ENCODE measurements at regions not wholly inside any gene's neighbourhood (a gene's known extent, or its start where the extent isn't known, plus 50 kb on each side); places are given as distances from the start of the nearest gene placed in this dataset.

DNA sequence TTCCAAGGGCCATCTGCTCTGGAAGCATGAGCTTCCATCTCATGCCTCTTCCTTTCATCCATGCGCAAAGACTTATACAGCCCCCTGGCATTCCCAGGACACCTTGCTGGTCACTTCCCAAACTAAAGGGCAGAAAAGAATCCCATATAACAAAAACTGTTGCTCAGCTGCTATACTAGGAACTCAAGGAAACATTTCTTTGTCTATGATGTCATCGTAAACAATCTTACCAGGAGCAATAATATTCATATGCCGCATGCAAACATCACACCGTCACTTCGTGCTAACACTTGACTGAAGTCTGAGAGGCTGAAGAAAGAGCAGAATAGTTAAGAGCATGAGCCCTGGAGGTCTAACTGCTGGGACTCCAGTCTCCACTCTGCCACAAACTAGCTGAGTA is 50.5 kb upstream of the CDKN3 start:
- H3K14ac ChIP-seq (ENCODE audit: insufficient read length), result no peak overlapping the region
- H3K18ac ChIP-seq (ENCODE audit: extremely low read depth, low read length), result no peak overlapping the region
- H2BK15ac ChIP-seq (ENCODE audit: low read length), result no peak overlapping the region
- no peak overlapping the region for H3K4me2 ChIP-seq (ENCODE audit: insufficient read depth in 1 of 2, low read depth in 2 of 2, low read length in 2 of 2)
- H4K91ac ChIP-seq (replicated peaks; ENCODE audit: insufficient read length, low read length), result no peak overlapping the region
- H2BK12ac ChIP-seq (ENCODE audit: low read depth, low read length), result no peak overlapping the region
- no peak for DNase-seq (ENCODE audit: low read depth in 1 of 2, low spot score in 2 of 2)
- TF ChIP-seq SIN3A (conservative IDR thresholded peaks at IDR 0.05 in 1 of 2, IDR thresholded peaks at IDR 0.05 in 1 of 2; ENCODE audit: low read depth in 1 of 2, low read length in 2 of 2), result no peak
- TF ChIP-seq, protein P1, sequence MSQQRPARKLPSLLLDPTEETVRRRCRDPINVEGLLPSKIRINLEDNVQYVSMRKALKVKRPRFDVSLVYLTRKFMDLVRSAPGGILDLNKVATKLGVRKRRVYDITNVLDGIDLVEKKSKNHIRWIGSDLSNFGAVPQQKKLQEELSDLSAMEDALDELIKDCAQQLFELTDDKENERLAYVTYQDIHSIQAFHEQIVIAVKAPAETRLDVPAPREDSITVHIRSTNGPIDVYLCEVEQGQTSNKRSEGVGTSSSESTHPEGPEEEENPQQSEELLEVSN (IDR thresholded peaks at IDR 0.05), result no peak
- H3K56ac ChIP-seq (replicated peaks; ENCODE audit: insufficient read length, low read depth, low read length), result no peak overlapping the region
- H3K23me2 ChIP-seq (ENCODE audit: low read depth, low read length), result no peaks in the 10 kb centered on the region
- H4K20me1 ChIP-seq (replicated peaks in 1 of 2; ENCODE audit: control insufficient read depth in 1 of 2, insufficient read depth in 2 of 2, low read length in 2 of 2), result no peaks in the 10 kb centered on the region
- H3K4ac ChIP-seq (replicated peaks; ENCODE audit: insufficient read length, low read depth, low read length), result no peak overlapping the region
- no peak overlapping the region for H2AFZ ChIP-seq (ENCODE audit: low read length)
- no peak overlapping the region for H3K23ac ChIP-seq (ENCODE audit: insufficient read length)
- H4K5ac ChIP-seq (ENCODE audit: insufficient read length, low read depth, low read length), result no peak overlapping the region
- H3K9ac ChIP-seq (replicated peaks in 1 of 4; ENCODE audit: extremely low read depth in 1 of 4, low read depth in 3 of 4, low read length in 3 of 4), result no peak overlapping the region
- FAIRE-seq, result no peak
- ChIA-PET POLR2A (ENCODE audit: partially characterized antibody) (no interaction called here), CTCF (ENCODE audit: partially characterized antibody) (interaction anchor here (0.6 to 3.6 kb wide), 10 partner anchors 152 to 989 kb away, joined by 3 to 20 read pairs (median 3); partner anchors contain the start of gene BMP4)
- H2BK5ac ChIP-seq (ENCODE audit: low read depth, low read length), result no peak overlapping the region
- H3K9me3 ChIP-seq (ENCODE audit: insufficient read depth in 2 of 2, low read depth in 1 of 2, low read length in 1 of 2), result no peaks in the 10 kb centered on the region
- H2AK5ac ChIP-seq (ENCODE audit: low read depth, low read length), result no peak overlapping the region
- no peak overlapping the region for H3K27ac ChIP-seq (ENCODE audit: low read depth, low read length)
- H4K8ac ChIP-seq (ENCODE audit: extremely low read depth, insufficient read depth, low read length), result no peak overlapping the region
- H3K79me2 ChIP-seq (ENCODE audit: control insufficient read depth in 1 of 2, insufficient read depth in 2 of 2, low read length in 2 of 2), result no peaks in the 10 kb centered on the region
- 95% methylated on average over 5 of the region's 5 CpGs; no CpG with 5 or more reads in 1 of the 2 experiments for WGBS, 2 experiments (ENCODE audit: extremely low coverage in 1 of 2, insufficient coverage in 1 of 2, insufficient read length in 1 of 2, insufficient replicate concordance in 2 of 2, low coverage in 1 of 2, low lambda C conversion rate in 2 of 2, missing lambda C conversion rate in 1 of 2)
- H2BK120ac ChIP-seq (replicated peaks; ENCODE audit: low read depth, low read length), result no peak overlapping the region
- peaks cover 0 to 9% (median 6%) of the 10 kb centered on the region in 4 experiments; a peak in 5 of 7 replicates for H3K4me1 ChIP-seq (replicated peaks in 1 of 4; ENCODE audit: control insufficient read depth in 3 of 4, insufficient read depth in 4 of 4, low read length in 3 of 4)
- no peaks in the 10 kb centered on the region for H3K27me3 ChIP-seq (replicated peaks in 1 of 4; ENCODE audit: control insufficient read depth in 3 of 4, extremely low read depth in 1 of 4, insufficient read depth in 3 of 4, low read length in 3 of 4)
- no peak overlapping the region for H2BK20ac ChIP-seq (ENCODE audit: low read length)
- no peaks in the 10 kb centered on the region for H3K79me1 ChIP-seq (ENCODE audit: low read depth, low read length)
- H3K4me3 ChIP-seq (ENCODE audit: extremely low read depth in 1 of 4, insufficient read depth in 2 of 4, low read depth in 3 of 4, low read length in 4 of 4), result no peak overlapping the region
- no peaks in the 10 kb centered on the region for H3K36me3 ChIP-seq (ENCODE audit: control insufficient read depth in 2 of 4, insufficient read depth in 4 of 4, low read length in 3 of 4)
